MM.1S (cell line): ENCODE measurements at regions not wholly inside any gene's neighbourhood (a gene's known extent, or its start where the extent isn't known, plus 50 kb on each side); places are given as distances from the start of the nearest gene placed in this dataset.

ENCODE experiments used
- DNase-seq: peaks from one replicate; pipeline ENCODE4 v3.0.0-alpha.2; 2015
- H2AFZ ChIP-seq: fragments of 300-600 bp; sonication (generic); 2 replicates; pipeline ENCODE4 v1.6.0; 2016; ENCODE audit warnings: antibody characterized with exemption, low read length
- H3F3A ChIP-seq: fragments of 300-600 bp; sonication (generic); 2 replicates; pipeline ENCODE4 v1.6.1; 2016; ENCODE audit warnings: mild to moderate bottlenecking, antibody characterized with exemption, low read length, moderate library complexity, mixed read lengths; ENCODE audit not compliant: insufficient read depth
- H3K27ac ChIP-seq: fragments of 300-600 bp; sonication (generic); 2 replicates; pipeline ENCODE4 v1.5.1; 2016; ENCODE audit warnings: mild to moderate bottlenecking, low read length
- H3K27me3 ChIP-seq: fragments of 300-600 bp; sonication (generic); replicated peaks from 2 replicates; pipeline ENCODE4 v1.6.0; 2016; ENCODE audit warnings: low read length; ENCODE audit not compliant: insufficient read depth
- H3K36me3 ChIP-seq: fragments of 300-600 bp; sonication (generic); replicated peaks from 2 replicates; pipeline ENCODE4 v1.6.1; 2016; ENCODE audit warnings: mild to moderate bottlenecking, low read length, mixed read lengths; ENCODE audit not compliant: insufficient read depth
- H3K4me1 ChIP-seq: fragments of 300-600 bp; sonication (generic); 2 replicates; pipeline ENCODE4 v1.6.1; 2016; ENCODE audit warnings: low read length, mixed read lengths
- H3K4me2 ChIP-seq: fragments of 300-600 bp; sonication (generic); 2 replicates; pipeline ENCODE4 v1.6.0; 2016; ENCODE audit warnings: low read depth, low read length
- H3K4me3 ChIP-seq: fragments of 300-600 bp; sonication (generic); 2 replicates; pipeline ENCODE4 v1.5.1; 2016; ENCODE audit warnings: low read length, mixed read lengths
- H3K79me2 ChIP-seq: fragments of 300-600 bp; sonication (generic); 2 replicates; pipeline ENCODE4 v1.6.1; 2016; ENCODE audit warnings: mixed run types, low read length, mixed read lengths
- H3K9ac ChIP-seq: fragments of 300-600 bp; sonication (generic); 2 replicates; pipeline ENCODE4 v1.6.1; 2016; ENCODE audit warnings: low read length, mixed read lengths
- H3K9me2 ChIP-seq: fragments of 300-600 bp; sonication (generic); replicated peaks from 2 replicates; pipeline ENCODE4 v1.6.1; 2016; ENCODE audit warnings: mild to moderate bottlenecking, low read length, mixed read lengths; ENCODE audit not compliant: insufficient read depth
- H3K9me3 ChIP-seq: fragments of 300-600 bp; sonication (generic); replicated peaks from 2 replicates; pipeline ENCODE4 v1.6.1; 2016; ENCODE audit warnings: mild to moderate bottlenecking, low read length, mixed read lengths; ENCODE audit not compliant: insufficient read depth
- H4K20me1 ChIP-seq: fragments of 300-600 bp; sonication (generic); 2 replicates; pipeline ENCODE4 v1.6.1; 2016; ENCODE audit warnings: mild to moderate bottlenecking, low read length, moderate library complexity, mixed read lengths; ENCODE audit not compliant: insufficient read depth
- CTCF ChIP-seq: fragments of 300-600 bp; sonication (generic); IDR thresholded peaks from 2 replicates; pipeline ENCODE4 v1.5.1; 2016; ENCODE audit warnings: antibody characterized with exemption, low read length, mixed read lengths
- EZH2 ChIP-seq: fragments of 300-600 bp; sonication (generic); optimal IDR thresholded peaks from 2 replicates; pipeline ENCODE3; 2017; ENCODE audit warnings: low read depth, mild to moderate bottlenecking, antibody characterized with exemption, low read length, mixed read lengths
- EZH2phosphoT487 ChIP-seq: fragments of 300-600 bp; sonication (generic); IDR thresholded peaks from 2 replicates; pipeline ENCODE4 v1.6.1; 2018; ENCODE audit warnings: antibody characterized with exemption, low read length

GRCh38 chr2:164335947-164336346 lies 285.3 kb downstream of the GRB14 start:
- Histone ChIP-seq H4K20me1 (no peaks in the 10 kb centered on the region), H2AFZ (no peak overlapping the region), H3K27me3 (no peaks in the 10 kb centered on the region), H3K79me2 (no peaks in the 10 kb centered on the region), H3K9me3 (no peaks in the 10 kb centered on the region), H3K36me3 (no peaks in the 10 kb centered on the region), H3K27ac (no peak overlapping the region), H3K9ac (no peak overlapping the region), H3K4me2 (no peak overlapping the region), H3K4me1 (no peaks in the 10 kb centered on the region), H3K9me2 (no peaks in the 10 kb centered on the region), H3F3A (no peaks in the 10 kb centered on the region), H3K4me3 (no peak overlapping the region)
- no peak for DNase-seq
- no peak for TF ChIP-seq EZH2
- no peak for TF ChIP-seq CTCF
- TF ChIP-seq EZH2phosphoT487: no peak

DNA sequence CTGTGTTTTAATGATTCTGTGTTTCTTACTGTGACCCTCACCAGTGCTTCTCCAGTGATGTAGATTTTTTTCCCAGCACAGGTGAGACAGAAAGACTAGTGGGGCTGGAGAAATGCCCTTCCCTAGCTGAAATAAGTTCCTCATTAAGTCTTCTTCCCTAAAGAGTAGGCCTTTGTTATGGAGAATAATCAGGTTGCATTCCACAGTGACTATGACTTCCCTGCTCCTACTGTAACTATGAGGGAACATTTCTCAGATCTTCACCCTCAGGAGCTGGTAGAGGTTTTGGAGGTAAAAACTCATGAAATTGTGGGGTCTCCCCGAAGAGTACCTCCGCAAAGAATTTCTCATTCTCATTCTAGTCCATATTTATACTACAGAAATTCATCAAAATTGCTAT lies 286.2 kb downstream of the GRB14 start:
- H3K36me3 ChIP-seq: no peaks in the 10 kb centered on the region
- no peak for DNase-seq
- H3K79me2 ChIP-seq: no peaks in the 10 kb centered on the region
- H3K4me1 ChIP-seq: no peaks in the 10 kb centered on the region
- no peaks in the 10 kb centered on the region for H4K20me1 ChIP-seq
- H3K9me2 ChIP-seq: no peaks in the 10 kb centered on the region
- no peaks in the 10 kb centered on the region for H3F3A ChIP-seq
- H3K4me3 ChIP-seq: no peak overlapping the region
- H3K27me3 ChIP-seq: no peaks in the 10 kb centered on the region
- H3K27ac ChIP-seq: no peak overlapping the region
- H2AFZ ChIP-seq: no peak overlapping the region
- TF ChIP-seq EZH2 (no peak), EZH2phosphoT487 (no peak), CTCF (no peak)
- H3K9me3 ChIP-seq: no peaks in the 10 kb centered on the region
- H3K9ac ChIP-seq: no peak overlapping the region
- H3K4me2 ChIP-seq: no peak overlapping the region

DNA sequence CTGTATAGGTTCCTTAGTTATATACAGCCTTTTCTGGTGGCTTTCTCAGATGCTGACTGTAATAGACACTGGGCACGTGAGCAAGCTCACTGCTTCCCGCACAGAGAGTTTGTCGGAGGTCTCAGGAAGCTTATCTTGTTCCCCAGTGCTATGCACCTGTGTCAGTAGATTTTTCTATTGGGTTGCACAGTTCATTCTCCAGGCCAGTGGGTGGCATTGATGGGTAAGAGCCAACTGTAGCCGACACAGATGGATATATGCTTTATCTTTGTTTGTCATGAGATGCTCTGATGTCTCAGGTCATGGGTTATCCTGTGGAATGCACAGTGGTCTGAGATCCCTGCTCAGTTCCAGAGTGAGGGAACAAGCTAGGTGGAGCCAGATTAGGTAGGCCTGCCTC lies 293.0 kb downstream of the GRB14 start:
- TF ChIP-seq EZH2: no peak
- no peak for TF ChIP-seq EZH2phosphoT487
- TF ChIP-seq CTCF: no peak
- Histone ChIP-seq H3K4me3 (no peak overlapping the region), H2AFZ (no peak overlapping the region), H3K36me3 (no peaks in the 10 kb centered on the region), H3F3A (no peaks in the 10 kb centered on the region), H3K9me3 (no peaks in the 10 kb centered on the region), H3K4me1 (no peaks in the 10 kb centered on the region), H3K27me3 (no peaks in the 10 kb centered on the region), H3K79me2 (no peaks in the 10 kb centered on the region), H3K9ac (no peak overlapping the region), H4K20me1 (no peaks in the 10 kb centered on the region), H3K4me2 (no peak overlapping the region), H3K9me2 (no peaks in the 10 kb centered on the region), H3K27ac (no peak overlapping the region)
- DNase-seq: peak; percentile 37

GRCh38 chr2:164323978-164324377 lies 297.3 kb downstream of the GRB14 start:
- TF ChIP-seq EZH2: no peak
- TF ChIP-seq EZH2phosphoT487: no peak
- no peaks in the 10 kb centered on the region for H3K27me3 ChIP-seq

More at GRCh38 chr2:164323978-164324377, 297.3 kb downstream of the GRB14 start:
- Histone ChIP-seq H3F3A (no peaks in the 10 kb centered on the region), H4K20me1 (no peaks in the 10 kb centered on the region), H3K9me2 (no peaks in the 10 kb centered on the region), H3K9me3 (no peaks in the 10 kb centered on the region), H3K79me2 (no peaks in the 10 kb centered on the region), H3K4me3 (no peak overlapping the region), H3K9ac (no peak overlapping the region), H3K27ac (no peak overlapping the region), H3K4me1 (no peaks in the 10 kb centered on the region), H3K36me3 (no peaks in the 10 kb centered on the region), H3K4me2 (no peak overlapping the region), H2AFZ (no peak overlapping the region)
- no peak for DNase-seq
